ENCODE measurements at regions not wholly inside any gene's neighbourhood (a gene's known extent, or its start where the extent isn't known, plus 50 kb on each side); places are given as distances from the start of the nearest gene placed in this dataset.

GRCh38 chr7:49038821-49039358, 114.5 kb downstream of the CDC14C start:
- no peak for TF ChIP-seq CTCF (IDR thresholded peaks at IDR 0.05)
- TF ChIP-seq POLR2A (IDR thresholded peaks at IDR 0.05) = no peak
